Kidney epithelial cell (primary cell): ENCODE measurements at regions not wholly inside any gene's neighbourhood (a gene's known extent, or its start where the extent isn't known, plus 50 kb on each side); places are given as distances from the start of the nearest gene placed in this dataset.

Experiments used
- DNase-seq: peaks from one replicate; pipeline ENCODE4 v3.0.0-alpha.2; 2010; ENCODE audit warnings: low read depth
- H3K27me3 ChIP-seq: 2 replicates; pipeline ENCODE4 v1.6.0; 2011; ENCODE audit warnings: low read length; ENCODE audit not compliant: control insufficient read depth, insufficient read depth
- H3K36me3 ChIP-seq: 2 replicates; pipeline ENCODE4 v1.5.1; 2011; ENCODE audit warnings: low read length; ENCODE audit not compliant: control insufficient read depth, insufficient read depth
- H3K4me3 ChIP-seq: 2 replicates; pipeline ENCODE4 v1.5.1; 2011; ENCODE audit warnings: low read depth, mild to moderate bottlenecking, control low read depth, low read length
- CTCF ChIP-seq: IDR thresholded peaks from 2 replicates; pipeline ENCODE4 v1.5.1; 2011; ENCODE audit warnings: mild to moderate bottlenecking, moderate library complexity, low read length, control low read depth, inconsistent platforms; ENCODE audit not compliant: insufficient read depth, poor library complexity, severe bottlenecking

- no peaks in the 10 kb centered on the region for H3K27me3 ChIP-seq
- DNase-seq, result no peak
- no peak for TF ChIP-seq CTCF
Measured at GRCh38 chr18:75862458-75862857, 435.0 kb upstream of the SMIM21 start.

GRCh38 chr18:75860166-75860565 is 432.7 kb upstream of the SMIM21 start:
- Histone ChIP-seq H3K4me3 (no peak overlapping the region), H3K36me3 (no peaks in the 10 kb centered on the region), H3K27me3 (no peaks in the 10 kb centered on the region)
- no peak for DNase-seq
- TF ChIP-seq CTCF, result no peak

More at GRCh38 chr18:75862458-75862857, 435.0 kb upstream of the SMIM21 start:
- Histone ChIP-seq H3K4me3 (no peak overlapping the region), H3K36me3 (no peaks in the 10 kb centered on the region)

GRCh38 chr18:75859533-75859932 is 432.0 kb upstream of the SMIM21 start:
- Histone ChIP-seq H3K36me3 (no peaks in the 10 kb centered on the region), H3K27me3 (no peaks in the 10 kb centered on the region), H3K4me3 (no peak overlapping the region)
- DNase-seq, result no peak
- no peak for TF ChIP-seq CTCF

GRCh38 chr18:75858754-75859153 is 431.3 kb upstream of the SMIM21 start:
- no peak overlapping the region for H3K4me3 ChIP-seq
- TF ChIP-seq CTCF, result no peak
- H3K36me3 ChIP-seq, result no peaks in the 10 kb centered on the region
- no peaks in the 10 kb centered on the region for H3K27me3 ChIP-seq
- no peak for DNase-seq

- Histone ChIP-seq H3K36me3 (no peaks in the 10 kb centered on the region), H3K4me3 (no peak overlapping the region), H3K27me3 (no peaks in the 10 kb centered on the region)
- no peak for TF ChIP-seq CTCF
- no peak for DNase-seq
Measured at GRCh38 chr18:75857558-75857957, 430.1 kb upstream of the SMIM21 start.

- no peak for TF ChIP-seq CTCF
Measured at GRCh38 chr18:75854808-75855207, 427.3 kb upstream of the SMIM21 start.

More at GRCh38 chr18:75854808-75855207, 427.3 kb upstream of the SMIM21 start:
- no peak overlapping the region for H3K4me3 ChIP-seq
- no peaks in the 10 kb centered on the region for H3K36me3 ChIP-seq
- no peaks in the 10 kb centered on the region for H3K27me3 ChIP-seq
- DNase-seq, result no peak
